Smooth muscle cell (in vitro differentiated cells): ENCODE measurements at regions not wholly inside any gene's neighbourhood (a gene's known extent, or its start where the extent isn't known, plus 50 kb on each side); places are given as distances from the start of the nearest gene placed in this dataset.

Source experiments
- DNase-seq: peaks from one replicate; lab custom pipeline; 2025; ENCODE audit not compliant: unreplicated experiment; lab: John Stamatoyannopoulos, UW
- H2AFZ ChIP-seq: fragments of 200-600 bp; sonication (generic); 2 replicates; pipeline ENCODE4 v1.6.0; 2016; ENCODE audit warnings: antibody characterized with exemption, low read depth, mild to moderate bottlenecking
- H3F3A ChIP-seq: fragments of 200-600 bp; sonication (generic); 2 replicates; pipeline ENCODE4 v1.6.0; 2017; ENCODE audit warnings: antibody characterized with exemption, low read depth
- H3K27ac ChIP-seq: fragments of 200-600 bp; sonication (generic); 2 replicates; pipeline ENCODE4 v1.5.1; 2016; ENCODE audit warnings: low read depth, mild to moderate bottlenecking
- H3K27me3 ChIP-seq: fragments of 200-600 bp; sonication (generic); 2 replicates; pipeline ENCODE4 v1.6.1; 2016; ENCODE audit warnings: low read depth, mild to moderate bottlenecking
- H3K36me3 ChIP-seq: fragments of 200-600 bp; sonication (generic); 2 replicates; pipeline ENCODE4 v1.5.1; 2016; ENCODE audit warnings: low read depth
- H3K4me1 ChIP-seq: fragments of 200-600 bp; sonication (generic); 2 replicates; pipeline ENCODE4 v1.5.1; 2016; ENCODE audit warnings: low read depth
- H3K4me2 ChIP-seq: fragments of 200-600 bp; sonication (generic); 2 replicates; pipeline ENCODE4 v1.6.0; 2016; ENCODE audit warnings: mild to moderate bottlenecking
- H3K4me3 ChIP-seq: fragments of 200-600 bp; sonication (generic); 2 replicates; pipeline ENCODE4 v1.5.1; 2016; ENCODE audit warnings: mild to moderate bottlenecking
- H3K79me2 ChIP-seq: fragments of 200-600 bp; sonication (generic); 2 replicates; pipeline ENCODE4 v1.6.0; 2016; ENCODE audit warnings: low read depth, mild to moderate bottlenecking
- H3K9ac ChIP-seq: fragments of 200-600 bp; sonication (generic); 2 replicates; pipeline ENCODE4 v1.6.0; 2016; ENCODE audit warnings: low read depth
- H3K9me3 ChIP-seq: fragments of 200-600 bp; sonication (generic); replicated peaks from 2 replicates; pipeline ENCODE4 v1.5.1; 2016; ENCODE audit warnings: low read depth
- H4K20me1 ChIP-seq: fragments of 200-600 bp; sonication (generic); 2 replicates; pipeline ENCODE4 v1.6.0; 2016; ENCODE audit warnings: low read depth
- WGBS: methylation state at CpG from one replicate; pipeline ENCODE4 v1.1.7; 2016; ENCODE audit warnings: low lambda C conversion rate; 5-methylcytosine and 5-hydroxymethylcytosine counted together
- TF ChIP-seq, protein P1 (sequence below): fragments of 200-600 bp; sonication (generic); IDR thresholded peaks from 2 replicates; pipeline ENCODE4 v1.5.1; 2017; ENCODE audit warnings: borderline replicate concordance, mild to moderate bottlenecking, antibody characterized with exemption; ENCODE audit not compliant: insufficient read depth, poor library complexity, severe bottlenecking

DNA sequence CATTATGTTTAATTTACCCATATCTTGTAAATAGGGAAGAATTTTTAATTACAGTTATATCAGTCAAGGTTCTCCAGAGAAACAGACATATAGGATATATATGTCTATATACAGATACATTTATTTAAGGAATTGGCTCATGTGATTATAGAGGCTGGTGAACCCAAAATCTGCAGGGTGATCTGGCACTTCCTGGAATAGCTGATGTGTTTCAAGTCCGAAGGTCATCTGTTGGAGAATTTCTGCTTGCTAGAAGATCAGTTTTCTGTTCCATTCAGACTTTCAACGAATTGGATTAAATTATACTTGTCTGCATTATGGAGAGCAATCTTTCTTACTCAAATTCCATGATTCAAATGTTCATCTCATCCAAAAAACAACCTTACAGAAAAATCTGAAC is 694.6 kb upstream of the DPPA4 start:
- Histone ChIP-seq H3K4me3 (no peak overlapping the region), H3K4me2 (no peak overlapping the region), H3K9me3 (no peaks in the 10 kb centered on the region), H3K27me3 (no peaks in the 10 kb centered on the region), H3K4me1 (no peaks in the 10 kb centered on the region), H3K36me3 (no peaks in the 10 kb centered on the region), H3K79me2 (no peaks in the 10 kb centered on the region), H3K27ac (no peak overlapping the region), H4K20me1 (no peaks in the 10 kb centered on the region), H3F3A (no peaks in the 10 kb centered on the region), H2AFZ (no peak overlapping the region), H3K9ac (no peak overlapping the region)
- WGBS: 86% methylated on average over 2 of the region's 2 CpGs
- TF ChIP-seq, protein P1, sequence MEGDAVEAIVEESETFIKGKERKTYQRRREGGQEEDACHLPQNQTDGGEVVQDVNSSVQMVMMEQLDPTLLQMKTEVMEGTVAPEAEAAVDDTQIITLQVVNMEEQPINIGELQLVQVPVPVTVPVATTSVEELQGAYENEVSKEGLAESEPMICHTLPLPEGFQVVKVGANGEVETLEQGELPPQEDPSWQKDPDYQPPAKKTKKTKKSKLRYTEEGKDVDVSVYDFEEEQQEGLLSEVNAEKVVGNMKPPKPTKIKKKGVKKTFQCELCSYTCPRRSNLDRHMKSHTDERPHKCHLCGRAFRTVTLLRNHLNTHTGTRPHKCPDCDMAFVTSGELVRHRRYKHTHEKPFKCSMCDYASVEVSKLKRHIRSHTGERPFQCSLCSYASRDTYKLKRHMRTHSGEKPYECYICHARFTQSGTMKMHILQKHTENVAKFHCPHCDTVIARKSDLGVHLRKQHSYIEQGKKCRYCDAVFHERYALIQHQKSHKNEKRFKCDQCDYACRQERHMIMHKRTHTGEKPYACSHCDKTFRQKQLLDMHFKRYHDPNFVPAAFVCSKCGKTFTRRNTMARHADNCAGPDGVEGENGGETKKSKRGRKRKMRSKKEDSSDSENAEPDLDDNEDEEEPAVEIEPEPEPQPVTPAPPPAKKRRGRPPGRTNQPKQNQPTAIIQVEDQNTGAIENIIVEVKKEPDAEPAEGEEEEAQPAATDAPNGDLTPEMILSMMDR: no peak
- DNase-seq: no peak

DNA sequence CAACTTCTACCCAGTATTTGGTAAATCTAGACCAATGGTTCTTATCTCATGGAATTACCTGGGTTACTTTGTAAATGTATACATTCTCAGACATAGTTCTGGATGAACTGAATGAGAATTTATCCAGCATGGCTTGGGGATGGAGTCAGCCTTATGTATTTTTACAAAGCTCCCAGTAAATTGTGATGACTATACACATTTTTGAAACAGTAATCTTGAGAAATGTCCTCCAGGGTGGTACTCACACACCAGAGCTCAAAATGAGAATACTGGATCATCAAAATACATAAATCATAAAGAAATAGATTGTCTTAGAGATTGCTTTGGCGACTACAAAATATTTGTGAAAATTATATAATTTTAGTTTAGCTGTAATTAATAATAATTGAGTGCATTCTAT is 722.1 kb upstream of the DPPA4 start:
- Histone ChIP-seq H3K4me1 (no peaks in the 10 kb centered on the region), H2AFZ (no peak overlapping the region), H3K9ac (no peak overlapping the region), H3F3A (no peaks in the 10 kb centered on the region), H3K4me2 (no peak overlapping the region), H3K4me3 (no peak overlapping the region), H3K79me2 (no peaks in the 10 kb centered on the region), H3K27me3 (no peaks in the 10 kb centered on the region), H3K27ac (no peak overlapping the region), H4K20me1 (no peaks in the 10 kb centered on the region), H3K36me3 (no peaks in the 10 kb centered on the region), H3K9me3 (no peaks in the 10 kb centered on the region)
- TF ChIP-seq, protein P1: no peak
- no peak for DNase-seq
- 86% methylated on average over 1 of the region's 1 CpG for WGBS

DNA sequence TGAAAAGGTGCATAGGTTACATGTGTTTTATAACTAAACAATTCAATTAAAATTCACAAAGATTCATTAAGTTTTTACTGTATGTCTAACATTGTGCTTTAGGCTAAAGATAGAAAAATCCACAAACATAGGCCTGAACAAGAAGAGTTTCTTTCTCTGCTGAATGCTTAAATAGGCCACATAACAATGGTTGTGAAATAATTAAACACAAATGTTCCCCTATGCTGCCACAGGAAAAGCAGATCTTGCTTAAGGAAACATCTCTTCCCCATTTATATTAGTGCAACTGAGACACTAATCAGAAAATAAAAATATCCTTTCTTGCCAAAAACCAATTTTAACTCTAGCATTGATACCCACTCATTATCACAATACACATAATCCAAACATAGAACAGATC is 725.4 kb upstream of the DPPA4 start:
- TF ChIP-seq, protein P1: no peak
- no peak overlapping the region for H3K4me2 ChIP-seq
- DNase-seq: no peak
- H3K36me3 ChIP-seq: no peaks in the 10 kb centered on the region
- no peaks in the 10 kb centered on the region for H3F3A ChIP-seq
- H3K79me2 ChIP-seq: no peaks in the 10 kb centered on the region
- H3K4me1 ChIP-seq: no peaks in the 10 kb centered on the region
- H2AFZ ChIP-seq: no peak overlapping the region
- H3K9ac ChIP-seq: no peak overlapping the region
- no peak overlapping the region for H3K27ac ChIP-seq
- H3K27me3 ChIP-seq: no peaks in the 10 kb centered on the region
- H4K20me1 ChIP-seq: no peaks in the 10 kb centered on the region
- no peak overlapping the region for H3K4me3 ChIP-seq
- H3K9me3 ChIP-seq: no peaks in the 10 kb centered on the region

DNA sequence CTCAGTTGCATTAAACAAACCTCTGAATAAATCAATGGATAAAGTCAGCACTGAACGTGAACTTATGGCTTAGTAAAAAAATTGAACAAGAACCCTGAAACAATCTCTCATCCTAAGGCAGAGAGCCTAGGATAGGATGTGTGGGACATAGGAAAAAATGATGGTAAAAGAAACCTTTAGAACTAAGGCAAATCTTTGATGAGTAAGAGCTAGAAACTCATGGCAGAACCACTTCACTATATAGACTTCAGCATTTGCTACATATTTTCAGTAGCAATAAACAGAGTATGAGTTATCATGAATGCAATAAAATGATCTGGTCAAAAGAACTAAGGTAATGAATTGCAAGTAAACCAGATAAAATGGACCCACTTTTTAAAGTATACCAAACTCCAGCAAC is 725.8 kb upstream of the DPPA4 start:
- no peaks in the 10 kb centered on the region for H3F3A ChIP-seq
- TF ChIP-seq, protein P1: no peak

More for the DNA sequence above, 725.8 kb upstream of the DPPA4 start:
- 50% methylated on average over 1 of the region's 1 CpG for WGBS
- H3K27me3 ChIP-seq: no peaks in the 10 kb centered on the region
- H3K4me1 ChIP-seq: no peaks in the 10 kb centered on the region
- no peaks in the 10 kb centered on the region for H3K9me3 ChIP-seq
- H3K79me2 ChIP-seq: no peaks in the 10 kb centered on the region
- no peaks in the 10 kb centered on the region for H4K20me1 ChIP-seq
- no peak overlapping the region for H3K4me2 ChIP-seq
- H3K4me3 ChIP-seq: no peak overlapping the region
- H3K27ac ChIP-seq: no peak overlapping the region
- no peak overlapping the region for H2AFZ ChIP-seq
- DNase-seq: no peak
- H3K36me3 ChIP-seq: no peaks in the 10 kb centered on the region
- H3K9ac ChIP-seq: no peak overlapping the region
